ENCODE measurements at regions not wholly inside any gene's neighbourhood (a gene's known extent, or its start where the extent isn't known, plus 50 kb on each side); places are given as distances from the start of the nearest gene placed in this dataset.
A peak's percentile ranks its signal among the peaks of the same experiment; 100 is the strongest.
"Not testable (repeated sequence)": the region's sequence is repeated elsewhere in the genome, so short reads cannot be mapped to it uniquely, and the experiment has no call there.

- not testable (repeated sequence) for H3K36me3 Mint-ChIP-seq, H3K27me3 Mint-ChIP-seq, H3K9me3 Mint-ChIP-seq, H3K27ac Mint-ChIP-seq, H3K4me3 Mint-ChIP-seq
- peaks cover 11% of the 10 kb centered on the region for H3K4me1 Mint-ChIP-seq
Measured at GRCh38 chr5:177941386-177941785, 54.7 kb downstream of the PROP1 start.

DNA sequence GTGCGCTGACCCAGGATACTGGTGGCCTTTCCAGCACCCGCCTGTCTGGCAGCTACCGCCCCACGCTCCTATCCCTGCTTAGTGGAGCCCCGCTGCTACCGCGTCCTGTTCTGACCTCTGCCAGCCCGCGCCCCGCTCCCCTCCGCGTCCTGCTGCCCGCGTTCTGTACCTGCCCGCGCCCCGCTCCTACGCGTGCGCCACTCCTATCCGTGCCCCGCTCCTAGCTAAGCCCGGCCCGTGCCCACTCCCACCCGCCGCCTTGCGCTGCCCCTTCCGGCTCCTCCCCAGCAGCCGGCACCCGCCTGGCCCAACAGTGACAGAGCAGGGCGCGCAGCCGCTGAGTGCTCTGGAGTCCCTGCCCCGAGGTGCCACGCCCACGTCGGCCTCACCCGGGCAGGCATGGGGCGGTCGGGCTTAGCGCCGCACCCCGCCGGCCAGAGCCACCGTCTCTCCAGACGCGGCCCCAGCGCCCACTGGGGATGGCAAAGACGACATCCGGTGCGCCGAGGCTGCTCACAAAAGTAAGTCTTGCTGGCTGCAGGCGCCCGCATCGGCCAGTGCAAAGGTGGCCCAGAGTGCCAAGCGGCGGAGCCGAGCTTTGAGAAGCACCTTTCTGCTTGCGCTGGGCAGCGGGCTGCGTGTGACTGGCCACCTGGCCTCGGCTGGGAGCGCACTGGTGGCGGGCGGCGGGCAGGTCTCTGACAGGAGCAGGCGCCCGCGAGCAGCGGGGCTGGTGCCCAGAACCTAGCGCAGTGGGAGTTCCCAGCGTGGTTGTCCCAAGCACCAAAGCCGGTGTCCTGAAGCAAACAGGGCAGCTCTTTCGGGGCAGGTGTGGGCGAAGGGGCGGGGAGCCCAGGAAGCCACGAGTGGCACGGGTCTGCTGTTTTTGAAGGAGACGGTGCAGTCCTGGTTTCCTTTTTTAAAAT is 56.5 kb downstream of the PROP1 start:
- H3K9me3 Mint-ChIP-seq, H3K27me3 Mint-ChIP-seq, H3K36me3 Mint-ChIP-seq, H3K27ac Mint-ChIP-seq: not testable (repeated sequence)
- peak overlapping the region; percentile 68 for H3K4me3 Mint-ChIP-seq
- H3K4me1 Mint-ChIP-seq: peaks cover 11% of the 10 kb centered on the region

GRCh38 chr5:177938767-177939166 is 57.3 kb downstream of the PROP1 start:
- Mint-ChIP-seq H3K4me3 (peak overlapping the region; percentile 68), H3K4me1 (peaks cover 11% of the 10 kb centered on the region)
- not testable (repeated sequence) for H3K36me3 Mint-ChIP-seq, H3K9me3 Mint-ChIP-seq, H3K27me3 Mint-ChIP-seq, H3K27ac Mint-ChIP-seq

DNA sequence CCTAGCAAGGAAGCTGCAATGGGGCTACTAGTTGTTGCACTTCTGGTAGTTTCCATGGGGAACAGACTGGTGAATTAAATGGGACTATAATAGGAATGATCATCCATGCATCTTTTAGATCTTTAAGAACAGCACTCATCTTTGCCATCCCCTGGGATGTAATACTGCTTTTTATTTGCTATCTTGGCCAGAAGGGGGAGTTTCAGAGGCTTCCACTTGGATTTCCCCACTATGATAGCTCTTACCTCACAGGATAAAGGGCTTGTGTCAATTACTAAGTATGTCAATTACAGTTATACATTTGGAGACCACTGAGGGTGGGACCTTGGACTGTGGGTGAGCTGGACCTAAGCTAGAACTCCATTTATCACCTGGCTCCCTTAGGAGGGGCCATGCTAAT is 61.8 kb downstream of the PROP1 start:
- not testable (repeated sequence) for H3K27ac Mint-ChIP-seq, H3K27me3 Mint-ChIP-seq, H3K36me3 Mint-ChIP-seq, H3K9me3 Mint-ChIP-seq, H3K4me3 Mint-ChIP-seq, H3K4me1 Mint-ChIP-seq

GRCh38 chr5:177930269-177931022 is 65.6 kb downstream of the PROP1 start:
- not testable (repeated sequence) for H3K36me3 Mint-ChIP-seq, H3K4me3 Mint-ChIP-seq, H3K27me3 Mint-ChIP-seq, H3K4me1 Mint-ChIP-seq, H3K9me3 Mint-ChIP-seq, H3K27ac Mint-ChIP-seq

- not testable (repeated sequence) for H3K36me3 Mint-ChIP-seq, H3K4me1 Mint-ChIP-seq, H3K27ac Mint-ChIP-seq, H3K4me3 Mint-ChIP-seq, H3K27me3 Mint-ChIP-seq, H3K9me3 Mint-ChIP-seq
Measured at GRCh38 chr5:177929618-177930017, 66.4 kb downstream of the PROP1 start.

- H3K27me3 Mint-ChIP-seq, H3K27ac Mint-ChIP-seq, H3K4me1 Mint-ChIP-seq, H3K4me3 Mint-ChIP-seq, H3K9me3 Mint-ChIP-seq, H3K36me3 Mint-ChIP-seq: not testable (repeated sequence)
Measured at GRCh38 chr5:177927500-177927899, 68.5 kb downstream of the PROP1 start.

DNA sequence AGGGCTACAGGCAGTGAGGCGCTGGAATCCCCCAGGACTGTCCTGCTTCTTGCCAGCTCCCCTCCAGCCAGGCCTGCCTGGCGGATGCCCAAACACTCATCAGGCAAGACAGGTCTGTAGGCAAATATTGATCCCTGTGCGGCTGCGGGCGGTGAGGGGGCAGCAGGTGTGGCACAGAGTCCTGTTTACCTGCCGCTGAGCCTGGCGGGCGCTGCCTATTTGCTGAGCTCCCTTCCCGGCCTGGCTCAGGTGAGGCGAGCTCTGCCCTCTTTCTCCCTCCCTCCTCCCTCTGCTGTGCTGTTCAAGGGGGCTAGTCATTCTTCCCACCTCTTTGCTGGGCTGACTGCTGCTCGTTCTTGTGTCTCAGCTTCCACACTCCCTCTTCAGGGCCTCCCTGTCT is 71.5 kb downstream of the PROP1 start:
- H3K27me3 Mint-ChIP-seq, H3K36me3 Mint-ChIP-seq, H3K4me3 Mint-ChIP-seq, H3K27ac Mint-ChIP-seq, H3K4me1 Mint-ChIP-seq, H3K9me3 Mint-ChIP-seq: not testable (repeated sequence)

- H3K4me1 Mint-ChIP-seq, H3K9me3 Mint-ChIP-seq, H3K36me3 Mint-ChIP-seq, H3K4me3 Mint-ChIP-seq, H3K27me3 Mint-ChIP-seq, H3K27ac Mint-ChIP-seq: not testable (repeated sequence)
Measured at GRCh38 chr5:177923837-177924236, 72.2 kb downstream of the PROP1 start.

GRCh38 chr5:177923189-177923588 is 72.9 kb downstream of the PROP1 start:
- not testable (repeated sequence) for H3K4me3 Mint-ChIP-seq, H3K27me3 Mint-ChIP-seq, H3K36me3 Mint-ChIP-seq, H3K9me3 Mint-ChIP-seq, H3K27ac Mint-ChIP-seq, H3K4me1 Mint-ChIP-seq

- not testable (repeated sequence) for H3K27me3 Mint-ChIP-seq, H3K27ac Mint-ChIP-seq, H3K4me1 Mint-ChIP-seq, H3K9me3 Mint-ChIP-seq, H3K4me3 Mint-ChIP-seq, H3K36me3 Mint-ChIP-seq
Measured at GRCh38 chr5:177909261-177909660, 86.8 kb downstream of the PROP1 start.

- not testable (repeated sequence) for H3K27me3 Mint-ChIP-seq, H3K4me3 Mint-ChIP-seq, H3K36me3 Mint-ChIP-seq, H3K4me1 Mint-ChIP-seq, H3K27ac Mint-ChIP-seq, H3K9me3 Mint-ChIP-seq
Measured at GRCh38 chr5:177902806-177903205, 93.2 kb downstream of the PROP1 start.

DNA sequence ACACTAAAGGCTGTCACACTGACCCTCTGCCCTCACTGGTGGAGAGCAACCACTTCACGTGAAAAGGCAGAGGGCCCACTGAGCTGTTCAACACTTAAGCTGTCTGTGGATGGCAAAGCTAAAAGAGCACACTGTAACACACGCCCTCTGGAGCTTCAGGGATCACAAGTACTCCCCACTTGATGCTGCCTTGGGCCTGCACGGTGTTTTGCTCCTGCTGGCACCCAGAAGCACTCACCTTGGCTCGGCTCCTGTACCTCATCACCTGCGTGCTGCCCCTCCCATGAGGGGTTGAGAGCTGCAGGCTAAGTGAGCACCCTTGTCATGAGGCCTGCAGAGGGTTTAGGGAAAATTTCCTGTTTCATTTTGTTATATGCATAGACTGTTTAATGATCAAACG is 96.0 kb downstream of the PROP1 start:
- not testable (repeated sequence) for H3K4me1 Mint-ChIP-seq, H3K27me3 Mint-ChIP-seq, H3K4me3 Mint-ChIP-seq, H3K27ac Mint-ChIP-seq, H3K36me3 Mint-ChIP-seq, H3K9me3 Mint-ChIP-seq

GRCh38 chr5:177894681-177895453 is 101.2 kb downstream of the PROP1 start:
- not testable (repeated sequence) for H3K27ac Mint-ChIP-seq, H3K27me3 Mint-ChIP-seq, H3K4me3 Mint-ChIP-seq, H3K9me3 Mint-ChIP-seq, H3K4me1 Mint-ChIP-seq, H3K36me3 Mint-ChIP-seq

DNA sequence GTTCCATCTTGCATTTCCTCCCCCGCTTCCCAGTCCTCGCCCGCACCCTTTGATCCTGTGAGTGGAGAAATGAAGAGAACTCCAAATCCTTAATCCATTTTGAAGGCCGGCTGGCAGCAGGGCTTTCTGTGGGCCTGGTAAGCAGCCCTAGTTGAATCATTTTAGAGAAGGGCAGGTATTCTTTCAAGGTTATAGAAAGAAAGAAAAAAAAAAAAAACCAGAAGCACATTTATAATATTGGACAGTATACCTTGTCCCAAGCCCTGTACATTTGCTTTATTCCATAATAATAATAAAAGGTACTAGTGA is 103.7 kb downstream of the PROP1 start:
- H3K27ac Mint-ChIP-seq, H3K9me3 Mint-ChIP-seq, H3K4me3 Mint-ChIP-seq, H3K4me1 Mint-ChIP-seq, H3K36me3 Mint-ChIP-seq, H3K27me3 Mint-ChIP-seq: not testable (repeated sequence)

GRCh38 chr5:177891547-177892356 is 104.3 kb downstream of the PROP1 start:
- not testable (repeated sequence) for H3K9me3 Mint-ChIP-seq, H3K27ac Mint-ChIP-seq, H3K27me3 Mint-ChIP-seq, H3K4me3 Mint-ChIP-seq, H3K36me3 Mint-ChIP-seq, H3K4me1 Mint-ChIP-seq
